PC-9 (cell line): ENCODE measurements at regions not wholly inside any gene's neighbourhood (a gene's known extent, or its start where the extent isn't known, plus 50 kb on each side); places are given as distances from the start of the nearest gene placed in this dataset.

Experiments
- CTCF ChIP-seq: fragments of 200-600 bp; sonication (generic); conservative IDR thresholded peaks from 2 replicates; pipeline ENCODE4 v1.6.1; 2017; ENCODE audit warnings: mixed run types, antibody characterized with exemption, mild to moderate bottlenecking, moderate library complexity
- EZH2 ChIP-seq: fragments of 200-600 bp; sonication (generic); IDR thresholded peaks from 2 replicates; pipeline ENCODE4 v1.8.0; 2017; ENCODE audit warnings: antibody characterized with exemption, low read depth

GRCh38 chr22:49694462-49695260, 133.0 kb downstream of the BRD1 start:
- TF ChIP-seq CTCF (no peak), EZH2 (no peak)
